DND-41 (cell line): ENCODE measurements at regions not wholly inside any gene's neighbourhood (a gene's known extent, or its start where the extent isn't known, plus 50 kb on each side); places are given as distances from the start of the nearest gene placed in this dataset.

Experiments used
- ATAC-seq: fragments of 200-7000 bp; cut with Tn5 transposase; 3 replicates; pipeline ENCODE4 v1.9.1; 2021; ENCODE audit warnings: low read depth; ENCODE audit not compliant: insufficient read depth
- DNase-seq: peaks from one replicate; pipeline ENCODE4 v3.0.0-alpha.2; 2020
- H2AFZ ChIP-seq: 2 replicates; pipeline ENCODE4 v1.6.0; 2012; ENCODE audit warnings: low read depth, low read length
- H3K27ac ChIP-seq: 2 replicates; pipeline ENCODE4 v1.5.1; 2012; ENCODE audit warnings: low read length, inconsistent platforms
- H3K27me3 ChIP-seq: fragments of 200-600 bp; sonication (generic); 2 replicates; pipeline ENCODE4 v1.6.0; 2012; ENCODE audit warnings: low read length, mild to moderate bottlenecking, inconsistent platforms; ENCODE audit not compliant: insufficient read depth, poor library complexity
- H3K36me3 ChIP-seq: 2 replicates; pipeline ENCODE4 v1.5.1; 2012; ENCODE audit warnings: low read length, inconsistent platforms; ENCODE audit not compliant: insufficient read depth
- H3K4me1 ChIP-seq: 2 replicates; pipeline ENCODE4 v1.5.1; 2012; ENCODE audit warnings: mild to moderate bottlenecking, low read length; ENCODE audit not compliant: insufficient read depth
- H3K4me2 ChIP-seq: 2 replicates; pipeline ENCODE4 v1.6.0; 2012; ENCODE audit warnings: mild to moderate bottlenecking, moderate library complexity, low read length, inconsistent platforms; ENCODE audit not compliant: insufficient read depth
- H3K4me3 ChIP-seq, 2 experiments: fragments of 200-600 bp in 1 of 2; shearing (Covaris generic) in 1 of 2; 2 replicates each; pipeline ENCODE4 v1.5.1; 2012 to 2016; ENCODE audit warnings: inconsistent platforms in 2 of 2, low read length in 2 of 2, mild to moderate bottlenecking in 2 of 2, low read depth in 1 of 2, moderate library complexity in 1 of 2
- H3K79me2 ChIP-seq: 2 replicates; pipeline ENCODE4 v1.6.0; 2012; ENCODE audit warnings: low read length, inconsistent platforms; ENCODE audit not compliant: insufficient read depth
- H3K9ac ChIP-seq: 2 replicates; pipeline ENCODE4 v1.6.0; 2012; ENCODE audit warnings: low read depth, mild to moderate bottlenecking, inconsistent platforms, low read length, moderate library complexity
- H3K9me3 ChIP-seq: 2 replicates; pipeline ENCODE4 v1.5.1; 2012; ENCODE audit warnings: low read length, moderate library complexity, mild to moderate bottlenecking, inconsistent platforms; ENCODE audit not compliant: insufficient read depth, severe bottlenecking
- H4K20me1 ChIP-seq: 2 replicates; pipeline ENCODE4 v1.6.0; 2012; ENCODE audit warnings: low read length; ENCODE audit not compliant: insufficient read depth
- EZH2 ChIP-seq: IDR thresholded peaks from 3 replicates; pipeline ENCODE4 v1.6.1; 2012; ENCODE audit warnings: borderline replicate concordance, low read depth, mild to moderate bottlenecking, moderate library complexity, low read length, inconsistent platforms; ENCODE audit not compliant: severe bottlenecking
- TF ChIP-seq, protein P1 (sequence below): IDR thresholded peaks from 2 replicates; pipeline ENCODE4 v1.5.1; 2012; ENCODE audit warnings: borderline replicate concordance, low read length, moderate library complexity, mild to moderate bottlenecking; ENCODE audit not compliant: poor library complexity, severe bottlenecking; ENCODE audit errors: extremely low read depth

DNA sequence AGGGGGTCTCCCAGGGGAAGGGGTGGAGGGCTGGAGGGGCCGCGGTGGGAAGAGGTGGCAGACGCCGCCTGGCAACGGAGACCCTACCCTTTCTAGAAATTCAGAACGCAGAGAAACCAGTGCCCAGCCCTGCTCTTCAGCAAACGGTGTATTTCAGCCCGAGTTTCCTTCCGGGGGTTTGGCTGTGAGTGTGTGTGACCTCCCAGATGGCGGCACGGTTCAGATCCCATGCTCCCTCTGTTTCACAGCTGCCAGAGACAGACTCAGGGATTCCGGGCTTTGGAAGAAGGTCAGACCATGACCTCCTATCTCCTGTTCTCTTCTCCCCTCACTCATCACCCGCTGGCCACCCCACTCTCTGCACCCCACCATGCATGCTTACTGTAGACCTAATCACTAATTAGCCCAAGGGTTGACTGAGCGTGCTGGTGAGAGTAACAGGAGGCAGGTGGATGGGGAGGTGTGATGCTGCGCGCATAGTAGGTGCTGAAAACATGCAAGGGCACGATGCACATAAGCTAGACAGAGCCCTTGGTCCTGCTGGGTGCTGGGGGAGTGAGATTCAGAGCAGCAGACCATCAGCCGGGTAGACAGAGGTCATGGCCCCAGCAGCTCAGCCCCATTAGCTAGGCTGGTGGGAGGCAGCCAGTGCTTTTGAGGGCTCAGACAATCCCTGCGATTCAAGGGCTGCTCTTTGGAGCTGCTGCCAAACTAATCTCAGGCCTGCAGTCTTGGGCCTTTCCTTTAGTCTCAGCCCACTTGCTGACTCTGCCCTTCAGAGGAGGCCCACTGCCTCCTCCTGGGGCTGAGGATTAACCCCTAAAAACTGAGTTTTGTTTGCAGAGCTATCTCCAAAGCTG lies 256.5 kb upstream of the CADM1 start:
- no peaks in the 10 kb centered on the region for H3K4me1 ChIP-seq
- no peak for TF ChIP-seq EZH2
- TF ChIP-seq, protein P1, sequence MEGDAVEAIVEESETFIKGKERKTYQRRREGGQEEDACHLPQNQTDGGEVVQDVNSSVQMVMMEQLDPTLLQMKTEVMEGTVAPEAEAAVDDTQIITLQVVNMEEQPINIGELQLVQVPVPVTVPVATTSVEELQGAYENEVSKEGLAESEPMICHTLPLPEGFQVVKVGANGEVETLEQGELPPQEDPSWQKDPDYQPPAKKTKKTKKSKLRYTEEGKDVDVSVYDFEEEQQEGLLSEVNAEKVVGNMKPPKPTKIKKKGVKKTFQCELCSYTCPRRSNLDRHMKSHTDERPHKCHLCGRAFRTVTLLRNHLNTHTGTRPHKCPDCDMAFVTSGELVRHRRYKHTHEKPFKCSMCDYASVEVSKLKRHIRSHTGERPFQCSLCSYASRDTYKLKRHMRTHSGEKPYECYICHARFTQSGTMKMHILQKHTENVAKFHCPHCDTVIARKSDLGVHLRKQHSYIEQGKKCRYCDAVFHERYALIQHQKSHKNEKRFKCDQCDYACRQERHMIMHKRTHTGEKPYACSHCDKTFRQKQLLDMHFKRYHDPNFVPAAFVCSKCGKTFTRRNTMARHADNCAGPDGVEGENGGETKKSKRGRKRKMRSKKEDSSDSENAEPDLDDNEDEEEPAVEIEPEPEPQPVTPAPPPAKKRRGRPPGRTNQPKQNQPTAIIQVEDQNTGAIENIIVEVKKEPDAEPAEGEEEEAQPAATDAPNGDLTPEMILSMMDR = no peak
- no peaks in the 10 kb centered on the region for H4K20me1 ChIP-seq
- no peak for ATAC-seq
- no peaks in the 10 kb centered on the region for H3K79me2 ChIP-seq
- H2AFZ ChIP-seq = no peak overlapping the region
- H3K27me3 ChIP-seq = no peaks in the 10 kb centered on the region
- H3K27ac ChIP-seq = no peak overlapping the region
- no peak overlapping the region for H3K9ac ChIP-seq
- H3K9me3 ChIP-seq = no peaks in the 10 kb centered on the region
- H3K4me3 ChIP-seq = no peak overlapping the region
- no peak overlapping the region for H3K4me2 ChIP-seq
- no peaks in the 10 kb centered on the region for H3K36me3 ChIP-seq
- DNase-seq = no peak

DNA sequence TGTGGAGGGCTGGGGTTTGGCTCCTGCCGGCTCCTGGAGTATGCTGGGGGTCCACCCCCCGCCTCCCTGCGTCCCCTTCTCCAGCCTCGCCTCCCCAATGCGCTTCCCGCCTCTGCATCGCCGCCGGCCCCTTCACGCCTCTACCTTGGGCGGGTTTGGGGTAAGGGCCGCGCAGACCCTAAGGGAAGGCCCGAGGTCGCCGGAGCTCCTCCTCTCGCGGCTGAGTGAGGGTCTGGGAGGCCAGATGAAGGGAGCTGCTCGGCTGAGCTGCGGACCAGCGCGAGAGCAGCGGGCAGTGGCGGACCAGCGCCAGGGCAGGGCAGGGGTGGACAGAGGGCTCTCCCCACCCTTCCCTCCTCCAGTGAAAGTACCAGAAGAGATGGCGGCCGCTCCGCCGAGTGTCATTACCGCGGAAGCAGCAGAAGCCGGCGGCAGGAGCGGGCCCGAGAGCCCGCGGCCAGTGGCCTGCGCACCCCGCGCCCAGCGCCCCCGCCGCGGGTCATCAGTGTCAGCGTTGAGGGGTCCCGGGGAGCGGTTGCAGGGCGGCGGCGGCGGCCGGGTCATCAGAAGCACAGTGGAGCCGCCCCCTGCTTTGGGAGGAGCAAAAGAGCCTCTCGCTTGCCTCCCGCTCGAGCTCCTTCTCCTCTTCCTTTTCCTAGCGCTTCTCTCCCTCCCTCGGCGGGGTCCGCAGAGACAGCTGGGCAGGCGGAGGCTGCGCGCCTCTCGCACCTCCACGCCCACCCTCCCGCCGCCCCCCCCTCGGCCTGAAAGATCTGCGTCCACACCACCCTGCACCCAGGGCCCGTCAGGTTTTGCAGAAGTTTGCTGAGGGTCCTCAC lies 255.6 kb upstream of the CADM1 start:
- no peak overlapping the region for H3K27ac ChIP-seq
- no peaks in the 10 kb centered on the region for H3K79me2 ChIP-seq
- TF ChIP-seq, protein P1 = no peak
- no peak for TF ChIP-seq EZH2
- H3K9ac ChIP-seq = no peak overlapping the region
- H3K4me1 ChIP-seq = no peaks in the 10 kb centered on the region
- ATAC-seq = no peak
- no peak overlapping the region for H3K4me2 ChIP-seq
- no peaks in the 10 kb centered on the region for H3K36me3 ChIP-seq
- H2AFZ ChIP-seq = no peak overlapping the region
- no peaks in the 10 kb centered on the region for H3K27me3 ChIP-seq
- DNase-seq = no peak
- H4K20me1 ChIP-seq = no peaks in the 10 kb centered on the region
- no peak overlapping the region for H3K4me3 ChIP-seq
- no peaks in the 10 kb centered on the region for H3K9me3 ChIP-seq

DNA sequence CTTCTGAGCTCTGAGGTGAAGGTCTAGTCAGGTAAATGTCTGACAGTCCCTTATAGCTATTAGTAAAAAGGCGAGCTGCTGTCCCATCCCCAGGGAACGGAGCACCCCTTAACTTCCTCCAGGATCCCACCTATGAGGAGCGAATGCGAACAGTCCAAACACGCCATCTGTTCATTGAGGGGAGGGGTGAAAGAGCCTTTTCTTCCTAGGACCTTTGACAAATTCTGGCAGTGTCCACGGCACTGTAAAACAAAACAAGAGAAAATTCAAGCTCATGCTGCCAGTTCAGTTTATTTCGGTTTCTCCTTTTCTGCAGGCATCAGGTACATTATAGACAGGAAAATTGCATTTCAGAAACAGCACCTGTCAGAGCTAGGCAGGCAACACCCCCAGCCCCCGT lies 253.8 kb upstream of the CADM1 start:
- Histone ChIP-seq H3K27ac (no peak overlapping the region), H3K4me1 (no peaks in the 10 kb centered on the region), H3K36me3 (no peaks in the 10 kb centered on the region), H3K27me3 (no peaks in the 10 kb centered on the region), H3K79me2 (no peaks in the 10 kb centered on the region), H2AFZ (no peak overlapping the region), H3K9ac (no peak overlapping the region), H3K4me3 (no peak overlapping the region), H3K9me3 (no peaks in the 10 kb centered on the region), H3K4me2 (no peak overlapping the region), H4K20me1 (no peaks in the 10 kb centered on the region)
- DNase-seq (no peak), ATAC-seq (no peak)
- TF ChIP-seq, protein P1 = no peak
- no peak for TF ChIP-seq EZH2
